DMS153 (cell line): ENCODE measurements at regions not wholly inside any gene's neighbourhood (a gene's known extent, or its start where the extent isn't known, plus 50 kb on each side); places are given as distances from the start of the nearest gene placed in this dataset.
"Not testable (repeated sequence)": the region's sequence is repeated elsewhere in the genome, so short reads cannot be mapped to it uniquely, and the experiment has no call there.

Experiments
- DNase-seq: peaks from one replicate; lab custom pipeline; 2025; lab: John Stamatoyannopoulos, UW

DNA sequence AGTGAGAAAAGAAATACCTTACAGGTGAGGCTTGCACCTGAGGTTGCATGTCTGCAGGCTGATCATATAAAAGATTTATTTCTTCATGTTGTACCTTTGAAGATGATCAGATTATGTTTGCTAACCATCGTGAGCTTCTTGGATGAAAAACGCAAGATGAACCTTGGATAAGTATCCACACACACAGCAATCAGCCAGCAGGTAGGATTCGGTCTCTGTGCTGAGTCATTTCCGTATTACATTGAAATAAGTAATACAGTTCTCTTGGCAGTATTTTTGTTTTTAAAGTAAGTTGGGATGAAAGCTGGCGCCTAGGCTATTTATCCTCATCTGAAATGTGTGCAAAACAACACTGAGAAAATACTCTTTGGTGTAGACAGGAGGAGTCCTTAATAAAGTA lies 109.0 kb upstream of the PRKCQ start:
- DNase-seq = no peak

DNA sequence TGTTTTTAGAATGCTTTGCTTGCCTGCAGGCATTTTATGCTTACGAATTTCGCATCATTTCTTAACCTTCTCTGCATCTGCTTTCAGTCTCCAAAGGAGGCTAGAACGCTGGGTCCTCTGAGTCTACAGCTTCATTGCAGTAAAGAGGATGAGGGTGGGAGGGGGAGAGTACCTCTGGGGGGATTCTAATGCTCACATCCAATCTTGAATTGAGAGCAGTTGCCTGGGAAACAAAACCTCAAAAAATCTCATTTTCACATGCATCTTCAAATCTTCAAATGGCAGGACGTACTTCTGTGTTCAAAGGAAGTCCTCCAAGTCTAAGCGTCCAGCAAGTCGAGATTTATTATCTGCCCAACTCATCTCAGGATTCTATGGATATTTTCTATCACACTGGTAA lies 100.7 kb upstream of the PRKCQ start:
- no peak for DNase-seq

DNA sequence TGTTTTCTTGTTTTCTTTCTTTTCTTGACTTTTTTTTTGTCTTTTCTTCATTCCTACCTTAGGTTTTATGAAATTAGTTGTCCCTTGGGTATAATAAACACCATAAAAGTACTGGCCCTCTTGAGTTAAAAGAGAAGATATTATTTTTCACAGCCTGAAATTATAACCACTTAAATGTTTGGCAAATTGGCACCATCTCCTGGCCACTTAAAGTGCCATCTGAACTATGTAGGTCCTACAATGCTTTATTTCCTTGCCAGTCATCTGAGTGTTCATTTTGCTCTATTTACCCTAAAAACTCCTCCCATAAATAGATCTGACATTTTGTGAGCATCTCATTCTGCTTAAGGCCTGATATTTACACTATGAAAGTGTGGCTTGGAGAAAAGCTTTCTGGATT lies 98.9 kb upstream of the PRKCQ start:
- DNase-seq = no peak

DNA sequence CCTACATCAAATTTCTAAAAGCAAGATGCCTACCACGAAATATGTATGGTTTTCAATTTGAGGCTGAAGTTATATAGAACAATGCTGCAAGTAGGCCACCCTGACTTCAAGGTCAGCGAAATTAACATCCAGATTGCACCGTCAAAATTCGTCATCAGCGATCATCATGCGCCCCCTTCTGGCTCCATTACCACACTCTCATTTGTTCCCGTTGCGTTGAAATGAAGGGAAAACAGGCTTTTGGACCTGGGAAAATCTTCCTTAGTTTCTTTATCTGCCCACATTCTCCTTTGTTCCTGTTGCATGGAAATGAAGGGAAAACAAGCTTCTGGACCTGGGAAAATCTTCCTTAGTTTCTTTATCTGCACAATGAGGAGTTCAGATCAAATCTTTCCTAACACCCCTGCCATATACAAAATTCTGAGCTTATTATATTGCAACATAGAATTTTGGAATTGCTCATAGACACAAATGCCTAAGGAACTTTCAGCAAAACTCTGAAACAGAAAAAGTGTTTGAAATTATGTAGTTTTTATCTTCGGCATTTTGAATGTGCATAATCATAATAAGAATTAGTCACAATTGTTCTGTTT lies 98.2 kb upstream of the PRKCQ start:
- no peak for DNase-seq

DNA sequence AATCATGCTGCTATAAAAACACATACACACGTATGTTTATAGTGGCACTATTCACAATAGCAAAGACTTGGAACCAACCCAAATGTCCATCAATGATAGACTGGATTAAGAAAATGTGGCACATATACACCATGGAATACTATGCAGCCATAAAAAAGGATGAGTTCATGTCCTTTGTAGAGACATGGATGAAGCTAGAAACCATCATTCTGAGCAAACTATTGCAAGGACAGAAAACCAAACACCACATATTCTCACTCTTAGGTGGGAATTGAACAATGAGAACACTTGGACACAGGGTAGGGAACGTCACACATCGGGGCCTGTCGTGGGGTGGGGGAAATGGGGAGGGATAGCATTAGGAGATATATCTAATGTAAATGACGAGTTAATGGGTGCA lies 97.1 kb upstream of the PRKCQ start:
- DNase-seq = not testable (repeated sequence)

DNA sequence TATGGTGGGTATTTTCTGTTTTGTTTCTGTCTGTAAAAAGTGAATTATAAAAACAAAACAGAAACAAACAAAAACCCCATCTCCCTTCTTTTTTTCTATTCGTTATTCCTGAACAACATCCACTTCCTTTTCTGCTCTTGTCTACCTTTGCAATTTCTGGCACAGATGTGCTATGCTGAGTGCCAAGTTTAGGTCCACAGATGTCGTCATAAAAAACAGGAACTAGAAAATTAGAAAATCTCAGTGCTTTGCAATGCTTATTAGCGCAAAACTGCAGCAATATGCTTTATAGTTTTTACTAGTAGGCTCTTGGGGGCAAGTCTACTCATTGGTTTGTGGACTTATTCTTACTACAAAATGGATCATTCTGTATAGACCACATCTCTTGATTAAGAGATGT lies 94.2 kb upstream of the PRKCQ start:
- DNase-seq = no peak

DNA sequence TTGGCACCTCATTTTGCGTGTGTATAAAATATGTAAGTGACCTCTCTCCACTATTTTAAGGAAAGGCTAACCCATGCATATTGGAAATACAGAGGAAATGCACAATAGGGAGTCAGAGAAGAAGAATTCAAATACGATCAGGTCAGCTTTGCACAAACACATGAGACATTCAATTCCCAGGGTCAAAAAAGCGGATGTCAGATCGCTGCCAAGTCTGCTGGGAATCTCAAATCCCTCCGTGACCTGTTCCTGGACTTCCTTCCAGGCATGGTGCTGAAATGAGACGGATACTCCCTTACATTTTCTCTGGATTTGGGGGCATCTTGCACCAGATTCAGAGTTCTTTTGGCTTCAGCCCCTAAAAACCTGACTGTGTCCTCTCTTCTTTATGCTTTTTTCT lies 91.9 kb upstream of the PRKCQ start:
- no peak for DNase-seq

DNA sequence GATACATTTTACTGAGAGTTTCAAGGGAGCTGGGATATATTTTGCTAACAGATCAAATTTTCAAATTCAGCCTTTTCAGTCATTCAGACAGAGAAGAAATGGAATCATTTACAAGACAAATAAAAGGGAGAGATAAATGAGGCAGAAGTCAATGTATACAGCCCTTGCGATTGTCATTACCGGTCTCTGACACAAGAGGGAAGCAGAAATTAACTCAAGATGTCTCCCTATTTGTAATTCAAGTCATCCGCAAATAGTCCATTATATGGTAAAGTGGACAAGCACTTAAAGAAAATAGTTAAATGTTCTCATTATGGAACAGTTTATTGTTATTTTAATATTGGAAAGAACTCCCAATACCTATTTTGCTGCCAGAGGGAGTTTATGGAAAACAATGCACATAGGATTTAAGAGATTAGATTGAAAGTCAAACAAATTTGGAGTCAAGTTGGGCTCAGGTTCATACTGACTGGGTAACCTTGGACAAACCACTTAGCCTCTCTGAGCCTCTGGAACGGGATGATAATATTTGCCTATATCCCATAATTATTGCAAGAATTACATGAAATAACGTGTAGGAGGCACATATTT lies 89.3 kb upstream of the PRKCQ start:
- DNase-seq = peak; percentile 6

DNA sequence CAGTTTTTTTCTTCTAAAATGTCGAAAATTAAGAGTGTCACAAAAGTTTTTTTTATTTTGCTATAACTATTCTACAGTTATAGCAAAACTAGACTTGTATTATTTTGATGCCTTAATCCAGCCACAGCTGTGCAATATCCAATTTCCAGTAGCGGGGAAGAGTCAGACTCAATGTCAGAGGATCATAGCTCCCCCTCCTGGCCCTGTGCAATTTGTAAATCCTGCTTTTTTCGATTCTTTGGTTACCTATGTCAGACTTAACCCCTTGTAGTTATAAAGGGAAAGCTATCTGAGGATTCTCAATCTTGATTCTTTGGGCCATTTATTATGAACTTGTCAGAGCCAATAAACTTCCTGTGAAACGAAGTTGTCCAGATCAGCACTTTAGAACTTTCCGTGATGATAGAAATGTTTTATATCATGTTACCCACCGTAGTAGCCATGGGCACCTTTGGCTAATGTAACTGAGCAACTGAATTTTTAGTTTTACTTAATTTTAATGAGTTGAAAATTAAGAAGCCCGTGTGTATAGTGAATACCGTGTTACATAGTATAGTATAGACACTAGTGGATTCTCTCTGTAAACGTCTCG lies 87.7 kb upstream of the PRKCQ start:
- no peak for DNase-seq

DNA sequence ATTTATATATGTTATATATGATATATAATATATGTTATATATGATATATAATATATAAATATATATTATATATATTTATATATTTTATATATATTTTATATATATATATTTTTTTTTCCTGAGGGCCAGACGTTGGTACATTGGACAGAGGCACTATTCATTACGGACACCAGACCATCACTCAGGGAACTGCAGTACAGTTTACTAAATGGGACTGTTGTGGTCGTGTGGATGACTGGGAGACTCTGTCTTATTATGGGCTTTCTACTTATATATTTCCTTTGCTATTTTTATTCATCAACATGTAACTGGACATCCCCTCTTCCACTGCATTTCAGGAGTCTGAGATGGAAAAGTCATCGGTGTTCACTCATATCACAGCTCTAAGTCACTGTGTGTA lies 87.1 kb upstream of the PRKCQ start:
- no peak for DNase-seq

DNA sequence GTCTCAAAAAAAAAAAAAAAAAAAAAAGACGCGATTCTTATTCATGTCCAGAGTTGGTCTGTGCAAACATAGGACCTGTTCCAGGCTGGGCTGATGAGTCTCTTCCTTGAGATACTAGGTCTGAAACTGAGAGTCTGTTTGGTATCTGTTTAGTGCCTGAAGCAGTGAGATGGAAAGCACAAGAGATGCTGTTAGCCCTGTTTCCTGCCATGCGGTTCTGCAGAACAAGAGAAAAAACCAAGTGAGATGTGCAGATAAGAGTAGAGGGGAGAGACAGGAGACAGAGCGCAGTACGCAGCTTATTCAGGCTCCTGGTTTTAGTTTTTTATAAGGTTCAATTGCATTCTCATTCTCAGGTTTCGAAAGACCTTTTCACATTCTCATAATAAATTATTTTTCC lies 85.8 kb upstream of the PRKCQ start:
- DNase-seq = no peak

DNA sequence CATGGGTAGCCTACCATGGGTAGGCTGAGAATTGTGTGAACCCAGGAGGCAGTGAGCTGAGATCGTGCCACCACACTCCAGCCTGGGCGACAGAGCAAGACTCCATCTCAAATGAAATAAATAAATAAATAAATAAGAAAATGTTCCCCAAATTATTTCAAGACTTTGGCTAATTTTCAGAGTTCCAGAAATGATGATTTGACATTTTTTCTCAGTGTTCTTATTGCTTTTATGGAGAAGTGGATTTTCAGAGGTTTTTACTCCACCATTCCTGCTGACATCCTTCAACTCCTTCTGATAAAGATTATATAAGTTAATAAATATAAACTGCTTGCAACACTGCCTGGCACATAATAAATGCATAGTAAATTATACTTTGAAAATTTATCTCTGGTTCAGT lies 80.4 kb upstream of the PRKCQ start:
- DNase-seq = no peak

DNA sequence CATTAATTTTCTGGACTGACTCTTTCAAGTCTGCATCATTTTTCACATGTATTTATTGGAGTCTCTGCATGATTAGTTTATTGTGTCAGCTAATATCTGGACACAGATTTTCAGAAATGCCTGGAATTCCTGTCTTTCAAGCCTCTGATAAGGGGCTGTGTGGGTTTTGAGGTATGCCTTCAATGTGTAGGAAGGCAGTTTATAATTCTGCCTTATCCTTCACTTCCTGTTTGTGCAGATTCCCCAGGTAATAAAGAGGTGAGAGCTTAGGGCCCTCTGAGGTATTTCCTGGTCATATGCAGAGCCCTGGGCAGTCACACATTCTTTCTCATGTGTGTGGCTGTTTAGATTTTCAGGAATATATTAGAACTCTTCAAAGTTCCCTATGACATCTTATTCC lies 79.4 kb upstream of the PRKCQ start:
- DNase-seq = no peak

DNA sequence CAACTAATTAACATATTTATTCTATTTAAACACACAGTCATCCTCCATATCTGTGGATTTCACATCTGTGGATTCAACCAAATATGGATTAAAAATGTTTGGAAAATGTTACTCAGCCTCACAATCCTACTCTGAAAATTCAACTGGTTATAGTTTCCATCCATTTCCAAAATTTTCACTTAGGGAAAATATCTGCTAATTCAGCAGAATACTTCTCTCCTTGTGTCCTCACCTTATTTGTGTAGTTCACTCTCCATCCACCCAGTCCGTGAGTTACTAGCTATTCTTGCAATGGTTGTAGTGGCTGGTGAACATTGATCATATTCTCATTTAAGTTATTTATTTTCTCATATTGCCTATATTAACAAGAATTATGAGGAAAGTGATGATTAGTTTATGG lies 77.6 kb upstream of the PRKCQ start:
- DNase-seq = no peak

DNA sequence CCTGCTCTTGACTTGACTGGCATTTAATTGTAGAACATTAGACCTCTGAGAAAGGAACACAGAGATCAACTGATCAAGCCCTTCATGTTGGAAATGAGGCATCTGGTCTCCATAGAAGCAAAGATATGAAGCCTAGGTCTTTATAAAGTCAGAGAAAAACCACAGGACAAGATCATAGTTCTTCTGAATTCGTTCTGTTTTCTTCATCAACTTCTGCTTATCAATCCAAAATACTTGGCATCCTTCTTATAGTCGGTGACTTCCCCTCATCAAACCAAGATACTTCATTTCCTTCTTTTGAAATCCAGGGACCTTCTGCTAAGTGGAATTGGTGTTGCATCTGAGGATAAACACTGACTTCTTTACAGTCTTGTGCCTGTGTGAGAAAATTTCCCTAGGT lies 77.1 kb upstream of the PRKCQ start:
- no peak for DNase-seq

DNA sequence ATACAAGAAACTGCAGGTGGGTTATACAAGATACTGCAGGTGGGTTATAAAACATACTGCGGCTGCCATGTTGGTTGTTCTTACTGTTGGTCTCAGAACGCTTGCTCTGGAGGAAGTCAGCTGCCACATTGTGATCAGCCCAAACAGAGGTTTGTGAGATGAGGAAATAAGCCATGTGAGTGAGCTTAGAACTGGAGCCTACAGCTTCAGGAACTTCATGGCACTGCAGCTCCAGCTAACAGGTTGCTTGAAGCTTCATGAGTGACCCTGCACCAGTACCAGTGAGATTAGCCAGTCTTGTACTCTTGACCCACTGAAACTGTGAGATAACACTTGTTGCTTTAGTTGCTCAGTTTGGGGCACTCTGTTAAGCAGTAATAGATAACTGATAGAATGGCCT lies 74.5 kb upstream of the PRKCQ start:
- DNase-seq = no peak

DNA sequence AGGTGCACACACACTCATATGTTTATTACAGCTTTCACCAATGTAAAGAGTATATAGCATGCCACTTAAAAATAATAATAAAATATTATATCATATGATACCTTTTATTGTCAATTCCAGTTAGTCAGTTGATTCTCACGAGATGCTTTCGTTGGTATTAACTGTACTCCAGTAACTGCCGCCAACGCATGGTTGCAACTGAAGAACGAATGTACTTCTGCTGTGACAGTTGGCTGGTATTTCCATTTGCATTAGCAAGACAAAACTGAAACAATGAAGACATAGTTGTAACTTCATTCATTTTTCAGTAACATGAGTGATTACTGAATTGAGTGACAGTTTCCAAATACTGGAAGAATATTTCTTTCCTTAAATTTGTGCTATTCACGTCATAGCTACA lies 70.5 kb upstream of the PRKCQ start:
- DNase-seq = no peak

DNA sequence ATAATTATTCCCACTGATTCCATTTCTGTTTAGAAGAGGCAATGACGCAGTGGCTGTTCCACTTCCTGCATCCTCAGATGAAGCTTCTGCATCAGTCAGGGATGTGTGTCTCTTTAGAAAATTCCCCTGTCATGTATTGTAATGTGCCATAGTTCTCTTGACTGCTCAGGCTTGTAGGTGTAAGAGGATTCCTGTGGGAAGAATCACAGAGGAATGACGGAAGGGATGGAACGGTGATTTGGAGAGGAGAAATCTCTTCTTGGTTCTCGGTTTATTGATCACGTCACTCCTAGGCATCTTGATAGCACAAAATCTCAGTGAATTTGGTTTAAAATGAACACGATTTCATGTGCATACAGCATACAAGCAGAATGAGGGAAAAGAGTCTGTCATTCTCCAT lies 69.8 kb upstream of the PRKCQ start:
- DNase-seq = no peak

DNA sequence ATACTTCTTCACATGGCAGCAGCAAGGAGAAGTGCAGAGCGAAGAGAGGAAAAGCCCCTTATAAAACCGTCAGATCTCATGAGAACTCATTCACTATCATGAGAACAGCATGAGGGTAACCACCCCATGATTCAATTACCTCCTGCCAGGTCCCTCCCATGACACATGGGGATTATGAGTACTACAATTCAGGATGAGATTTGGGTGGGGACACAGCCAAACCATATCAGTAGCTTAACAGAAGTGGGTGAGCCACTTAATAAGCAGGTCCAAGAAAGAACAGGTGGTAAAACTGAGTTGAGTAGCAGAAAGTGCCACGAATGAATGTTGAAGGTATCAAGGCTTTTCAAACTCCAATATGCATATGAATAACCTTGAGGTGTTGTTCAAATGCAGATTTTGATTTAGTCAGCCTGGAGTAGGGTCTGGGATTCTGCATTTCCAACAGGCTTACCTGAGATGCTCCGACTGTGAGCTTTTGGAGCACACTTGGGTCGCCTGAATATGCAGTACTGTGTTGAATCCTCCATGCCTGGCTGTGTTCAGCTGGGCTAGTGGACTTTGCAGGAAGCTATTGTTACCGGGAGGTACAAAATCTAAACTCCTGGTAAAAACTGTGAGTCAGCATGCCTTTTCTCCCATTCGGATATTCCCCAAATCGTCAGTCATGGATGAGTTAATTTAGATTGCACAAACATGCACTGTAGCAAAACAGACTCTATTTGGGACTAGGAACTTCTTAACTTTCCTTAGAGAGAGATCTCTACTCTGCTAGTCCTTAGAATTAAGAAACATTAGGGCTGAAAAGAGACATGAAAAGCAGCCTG lies 69.0 kb upstream of the PRKCQ start:
- no peak for DNase-seq

DNA sequence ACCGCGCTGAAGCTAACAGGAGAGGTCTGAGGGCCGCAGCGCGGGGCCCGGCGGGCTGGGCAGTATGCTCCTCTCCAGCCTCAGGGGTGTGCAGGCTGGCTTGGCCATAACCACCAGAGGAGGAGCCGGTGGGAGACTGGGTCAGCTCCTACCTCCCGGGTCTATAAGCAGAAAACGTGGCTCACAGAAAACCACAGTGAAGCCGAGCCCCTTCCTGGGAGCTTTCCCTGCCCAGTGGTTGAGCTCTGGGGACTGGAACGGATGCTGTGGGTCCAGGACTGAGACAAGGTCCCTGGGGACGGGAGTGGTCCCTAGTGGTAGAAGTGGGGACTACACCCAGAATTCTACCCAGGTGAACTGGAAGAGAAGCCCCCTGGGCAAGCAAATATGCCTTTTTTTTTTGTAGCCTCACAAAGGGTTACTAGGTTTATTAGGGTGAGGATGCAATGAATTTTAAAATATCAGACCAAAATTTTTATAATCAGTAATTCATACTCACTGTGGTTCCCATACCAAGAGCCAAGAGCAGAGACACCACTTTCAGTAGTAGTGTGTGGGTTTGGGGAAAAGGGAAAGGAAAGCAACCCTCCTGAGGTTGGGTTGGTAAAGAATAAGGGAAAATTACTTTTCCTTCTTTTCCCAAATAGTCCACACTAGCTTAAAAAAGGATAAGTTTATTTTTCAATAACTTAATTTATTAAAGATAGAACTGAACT lies 67.9 kb upstream of the PRKCQ start:
- no peak for DNase-seq

DNA sequence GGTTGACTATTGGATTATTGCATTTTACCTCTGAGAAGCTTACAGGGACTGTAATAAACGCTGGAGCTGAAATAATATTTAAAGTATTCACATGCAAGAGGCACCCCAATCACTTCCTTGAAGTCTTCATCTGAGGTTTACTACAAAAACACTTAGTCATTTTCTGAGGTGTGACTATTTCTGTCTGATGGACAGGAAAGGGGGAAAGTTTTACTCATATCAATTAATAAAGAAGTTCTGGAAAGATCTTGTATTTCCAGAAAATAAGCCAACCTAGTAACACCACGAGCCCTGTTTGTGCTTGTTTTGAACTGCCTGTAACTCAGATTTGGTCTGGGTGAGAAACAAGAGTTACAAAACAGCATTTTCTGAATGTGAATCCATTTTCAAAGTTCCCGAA lies 63.9 kb upstream of the PRKCQ start:
- DNase-seq = no peak

DNA sequence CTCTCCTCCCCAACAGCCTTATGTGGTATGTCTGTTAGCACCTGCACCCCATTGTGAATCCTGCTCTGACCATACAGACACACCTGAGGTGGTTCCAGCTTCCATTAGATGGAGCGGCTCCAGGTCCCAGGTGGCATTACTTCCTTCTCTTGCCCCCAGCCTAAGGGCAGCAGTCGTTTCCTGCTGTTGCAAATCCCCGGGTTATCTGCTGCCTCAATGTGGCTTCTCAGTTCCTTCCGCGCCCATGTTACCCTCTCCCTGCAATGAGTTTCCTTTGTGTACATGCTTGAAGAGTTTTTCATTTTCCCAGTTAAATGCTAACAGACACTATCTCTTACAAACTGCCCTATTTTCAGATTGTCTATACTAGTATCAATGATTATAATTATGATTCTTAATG lies 62.8 kb upstream of the PRKCQ start:
- no peak for DNase-seq
